Pons (tissue), 1 donor: ENCODE measurements at regions not wholly inside any gene's neighbourhood (a gene's known extent, or its start where the extent isn't known, plus 50 kb on each side); places are given as distances from the start of the nearest gene placed in this dataset.

Experiments used
- DNase-seq: peaks from one replicate; pipeline ENCODE4 v3.0.0-alpha.2; 2016; ENCODE audit warnings: low spot score

- no peak for DNase-seq
Observed at GRCh38 chr6:54646069-54646950, 200.3 kb upstream of the FAM83B start.

GRCh38 chr6:54646951-54647664, 199.5 kb upstream of the FAM83B start:
- no peak for DNase-seq

GRCh38 chr6:54654381-54654780, 192.2 kb upstream of the FAM83B start:
- no peak for DNase-seq

- no peak for DNase-seq
Observed at GRCh38 chr6:54655162-54655561, 191.4 kb upstream of the FAM83B start.

GRCh38 chr6:54665278-54665677, 181.3 kb upstream of the FAM83B start:
- no peak for DNase-seq

GRCh38 chr6:54680531-54680930, 166.0 kb upstream of the FAM83B start:
- DNase-seq = no peak

GRCh38 chr6:54681267-54681666, 165.3 kb upstream of the FAM83B start:
- DNase-seq = no peak

- DNase-seq = no peak
Observed at GRCh38 chr6:54681987-54682386, 164.6 kb upstream of the FAM83B start.

- no peak for DNase-seq
Observed at GRCh38 chr6:54689620-54690019, 157.0 kb upstream of the FAM83B start.

- no peak for DNase-seq
Observed at GRCh38 chr6:54690596-54690995, 156.0 kb upstream of the FAM83B start.

- no peak for DNase-seq
Observed at GRCh38 chr6:54694928-54695532, 151.5 kb upstream of the FAM83B start.

GRCh38 chr6:54695815-54696214, 150.8 kb upstream of the FAM83B start:
- DNase-seq = no peak

- peak; percentile 41 for DNase-seq
Observed at GRCh38 chr6:54697424-54697823, 149.1 kb upstream of the FAM83B start.

- no peak for DNase-seq
Observed at GRCh38 chr6:54698974-54699373, 147.6 kb upstream of the FAM83B start.

- no peak for DNase-seq
Observed at GRCh38 chr6:54700158-54700557, 146.4 kb upstream of the FAM83B start.

GRCh38 chr6:54702772-54703171, 143.8 kb upstream of the FAM83B start:
- no peak for DNase-seq

GRCh38 chr6:54706391-54706790, 140.2 kb upstream of the FAM83B start:
- no peak for DNase-seq

GRCh38 chr6:54706844-54707605, 139.5 kb upstream of the FAM83B start:
- DNase-seq = no peak

GRCh38 chr6:54710456-54710855, 136.1 kb upstream of the FAM83B start:
- no peak for DNase-seq

GRCh38 chr6:54716010-54716409, 130.6 kb upstream of the FAM83B start:
- no peak for DNase-seq

GRCh38 chr6:54716877-54717276, 129.7 kb upstream of the FAM83B start:
- no peak for DNase-seq

GRCh38 chr6:54717849-54718455, 128.6 kb upstream of the FAM83B start:
- peak; percentile 61 for DNase-seq
